ENCODE measurements at regions not wholly inside any gene's neighbourhood (a gene's known extent, or its start where the extent isn't known, plus 50 kb on each side); places are given as distances from the start of the nearest gene placed in this dataset.

DNA sequence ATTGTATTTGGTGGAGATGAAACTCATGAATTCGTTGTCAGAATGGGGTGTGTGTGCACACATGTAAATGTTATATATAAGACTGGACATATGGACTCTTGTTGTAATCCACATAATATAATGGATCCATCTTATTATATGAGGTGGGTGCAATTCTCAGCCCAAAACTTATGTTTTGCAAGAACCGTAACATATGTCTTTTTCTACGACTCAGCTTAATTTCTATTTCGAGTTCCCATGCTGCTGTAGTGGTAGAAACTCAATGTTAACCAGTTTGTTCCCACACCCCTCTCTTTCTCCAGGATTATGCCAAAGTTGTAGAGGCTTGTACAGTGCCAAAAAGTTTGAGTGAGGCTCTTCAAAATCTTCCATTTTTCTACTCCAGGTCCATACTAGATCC lies 112.5 kb upstream of the SPOPL start:
- no peak overlapping the region for H3K4me3 ChIP-seq (ENCODE audit: low read depth, low read length, poor library complexity, severe bottlenecking)
- no peaks in the 10 kb centered on the region for H4K20me1 ChIP-seq (ENCODE audit: insufficient read depth, low read length)
- H3K9me2 ChIP-seq (ENCODE audit: low read depth, low read length) = no peaks in the 10 kb centered on the region
- H3K27me3 ChIP-seq (ENCODE audit: insufficient read depth, low read length) = no peaks in the 10 kb centered on the region
- no peaks in the 10 kb centered on the region for H3K9me3 ChIP-seq (ENCODE audit: low read length)
- H3K79me2 ChIP-seq (ENCODE audit: insufficient read depth, low read length) = no peaks in the 10 kb centered on the region
- no peaks in the 10 kb centered on the region for H3F3A ChIP-seq (ENCODE audit: insufficient read depth, low read length)
- TF ChIP-seq EZH2 (IDR thresholded peaks at IDR 0.05; ENCODE audit: borderline replicate concordance, low read length) (no peak), CTCF (IDR thresholded peaks at IDR 0.05; ENCODE audit: low read length) (no peak)
- H3K4me2 ChIP-seq (ENCODE audit: low read length) = no peak overlapping the region
- no peaks in the 10 kb centered on the region for H3K36me3 ChIP-seq (ENCODE audit: insufficient read depth, low read length)
- H2AFZ ChIP-seq (ENCODE audit: low read length) = no peak overlapping the region
- no peak overlapping the region for H3K27ac ChIP-seq (ENCODE audit: low read depth, low read length, poor library complexity, severe bottlenecking)
- no peak overlapping the region for H3K9ac ChIP-seq (ENCODE audit: low read length)
- no peaks in the 10 kb centered on the region for H3K4me1 ChIP-seq (ENCODE audit: insufficient read depth, low read length, severe bottlenecking)

DNA sequence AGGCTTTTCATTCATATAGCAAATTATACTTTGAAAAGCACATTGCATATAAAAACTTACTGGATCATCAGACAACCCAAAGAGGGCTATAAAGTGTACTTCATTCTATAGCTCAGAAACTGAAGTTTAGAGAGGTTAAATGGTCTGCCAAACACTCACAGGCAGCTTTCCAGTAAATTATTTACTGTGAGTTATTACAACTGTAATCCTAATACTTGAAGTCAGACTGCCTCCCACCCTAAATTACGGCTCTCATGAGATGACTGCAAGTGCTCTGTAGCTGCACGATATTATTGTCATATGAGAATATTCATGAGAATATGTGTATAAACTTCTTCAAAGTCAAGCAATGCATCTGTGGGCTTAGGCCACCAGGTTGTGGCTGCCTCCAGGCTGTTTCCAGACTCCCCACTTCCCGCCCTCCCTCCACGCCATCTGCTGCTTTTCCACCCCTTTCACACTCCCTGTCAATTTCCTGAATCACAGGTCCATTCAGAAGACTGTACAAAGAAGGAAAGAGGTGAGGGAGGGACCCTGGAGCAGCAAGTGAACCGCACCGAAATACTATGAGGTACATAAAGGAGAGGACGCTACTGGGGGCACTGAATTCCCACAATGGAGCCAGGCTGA lies 111.1 kb upstream of the SPOPL start:
- H3F3A ChIP-seq (ENCODE audit: insufficient read depth, low read length) = no peaks in the 10 kb centered on the region
- TF ChIP-seq CTCF (IDR thresholded peaks at IDR 0.05; ENCODE audit: low read length) (no peak), EZH2 (IDR thresholded peaks at IDR 0.05; ENCODE audit: borderline replicate concordance, low read length) (no peak)
- H4K20me1 ChIP-seq (ENCODE audit: insufficient read depth, low read length) = no peaks in the 10 kb centered on the region
- H3K27me3 ChIP-seq (ENCODE audit: insufficient read depth, low read length) = no peaks in the 10 kb centered on the region
- H3K27ac ChIP-seq (ENCODE audit: low read depth, low read length, poor library complexity, severe bottlenecking) = no peak overlapping the region
- no peaks in the 10 kb centered on the region for H3K36me3 ChIP-seq (ENCODE audit: insufficient read depth, low read length)
- no peak overlapping the region for H3K4me3 ChIP-seq (ENCODE audit: low read depth, low read length, poor library complexity, severe bottlenecking)
- no peaks in the 10 kb centered on the region for H3K9me3 ChIP-seq (ENCODE audit: low read length)
- H2AFZ ChIP-seq (ENCODE audit: low read length) = no peak overlapping the region
- no peak overlapping the region for H3K9ac ChIP-seq (ENCODE audit: low read length)
- no peaks in the 10 kb centered on the region for H3K9me2 ChIP-seq (ENCODE audit: low read depth, low read length)
- no peaks in the 10 kb centered on the region for H3K79me2 ChIP-seq (ENCODE audit: insufficient read depth, low read length)
- H3K4me1 ChIP-seq (ENCODE audit: insufficient read depth, low read length, severe bottlenecking) = no peaks in the 10 kb centered on the region
- H3K4me2 ChIP-seq (ENCODE audit: low read length) = no peak overlapping the region

DNA sequence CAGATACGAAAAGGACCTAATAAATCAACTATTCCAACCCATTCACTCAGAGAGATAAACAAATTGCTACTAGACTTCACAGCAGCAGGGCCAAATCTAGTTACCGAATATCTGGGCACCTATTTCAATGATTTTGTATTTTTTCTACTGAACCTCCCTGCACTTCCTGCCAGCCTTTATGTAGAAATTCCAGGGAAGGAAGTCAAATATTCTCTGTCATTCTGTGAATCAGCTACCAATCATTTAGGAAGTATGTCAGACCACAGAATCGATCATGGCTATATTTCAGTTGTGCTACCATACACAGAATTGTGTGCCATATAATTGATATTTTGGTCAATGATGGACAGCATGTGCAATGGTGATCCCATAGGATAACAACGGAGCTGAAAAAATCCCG lies 109.6 kb upstream of the SPOPL start:
- Histone ChIP-seq H3K79me2 (ENCODE audit: insufficient read depth, low read length) (no peaks in the 10 kb centered on the region), H2AFZ (ENCODE audit: low read length) (no peak overlapping the region), H3K27ac (ENCODE audit: low read depth, low read length, poor library complexity, severe bottlenecking) (no peak overlapping the region), H3K4me1 (ENCODE audit: insufficient read depth, low read length, severe bottlenecking) (no peaks in the 10 kb centered on the region), H3K36me3 (ENCODE audit: insufficient read depth, low read length) (no peaks in the 10 kb centered on the region), H3K9ac (ENCODE audit: low read length) (no peak overlapping the region), H3K27me3 (ENCODE audit: insufficient read depth, low read length) (no peaks in the 10 kb centered on the region), H4K20me1 (ENCODE audit: insufficient read depth, low read length) (no peaks in the 10 kb centered on the region), H3F3A (ENCODE audit: insufficient read depth, low read length) (no peaks in the 10 kb centered on the region), H3K9me3 (ENCODE audit: low read length) (no peaks in the 10 kb centered on the region), H3K4me2 (ENCODE audit: low read length) (no peak overlapping the region), H3K4me3 (ENCODE audit: low read depth, low read length, poor library complexity, severe bottlenecking) (no peak overlapping the region), H3K9me2 (ENCODE audit: low read depth, low read length) (no peaks in the 10 kb centered on the region)
- TF ChIP-seq CTCF (IDR thresholded peaks at IDR 0.05; ENCODE audit: low read length) (no peak), EZH2 (IDR thresholded peaks at IDR 0.05; ENCODE audit: borderline replicate concordance, low read length) (no peak)
